ENCODE measurements at regions not wholly inside any gene's neighbourhood (a gene's known extent, or its start where the extent isn't known, plus 50 kb on each side); places are given as distances from the start of the nearest gene placed in this dataset.

DNA sequence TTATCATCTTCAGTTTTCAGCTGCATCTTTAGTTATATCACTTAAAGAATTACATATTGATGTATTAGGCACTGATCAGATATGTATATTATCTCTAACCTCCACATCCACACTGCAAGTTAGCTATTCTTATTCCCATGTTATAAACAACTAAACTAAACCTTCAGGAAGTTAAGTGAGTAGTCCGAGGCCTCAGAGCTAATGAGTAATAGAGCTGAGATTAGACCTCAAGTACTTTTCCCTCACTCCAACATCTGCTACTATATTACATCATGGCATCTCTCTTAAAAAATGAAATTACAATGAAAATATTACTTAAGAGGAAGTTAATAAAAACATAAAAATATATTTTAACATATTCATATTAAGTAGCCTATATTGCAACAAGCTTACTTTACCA, 183.6 kb upstream of the MAP2 start:
- no peak overlapping the region for H3K4me3 Mint-ChIP-seq (ENCODE audit: unreplicated experiment)
- no peaks in the 10 kb centered on the region for H3K27me3 ChIP-seq (replicated peaks; ENCODE audit: control insufficient read depth, insufficient read depth, low read length)
- ChIA-PET POLR2A (no interaction called here), CTCF (interaction anchor here (0.6 kb wide), 1 partner anchor 364 kb away, joined by 3 read pairs; no protein-coding TSS in a partner anchor)
- no peaks in the 10 kb centered on the region for H3K36me3 ChIP-seq (ENCODE audit: control insufficient read depth, insufficient read depth, low read length)
- no peaks in the 10 kb centered on the region for H3K36me3 Mint-ChIP-seq (ENCODE audit: insufficient read depth, unreplicated experiment)
- no peaks in the 10 kb centered on the region for H3K4me1 ChIP-seq
- no peaks in the 10 kb centered on the region for H3K4me1 Mint-ChIP-seq (ENCODE audit: low read depth, unreplicated experiment)
- no peak for DNase-seq
- TF ChIP-seq, protein P1, sequence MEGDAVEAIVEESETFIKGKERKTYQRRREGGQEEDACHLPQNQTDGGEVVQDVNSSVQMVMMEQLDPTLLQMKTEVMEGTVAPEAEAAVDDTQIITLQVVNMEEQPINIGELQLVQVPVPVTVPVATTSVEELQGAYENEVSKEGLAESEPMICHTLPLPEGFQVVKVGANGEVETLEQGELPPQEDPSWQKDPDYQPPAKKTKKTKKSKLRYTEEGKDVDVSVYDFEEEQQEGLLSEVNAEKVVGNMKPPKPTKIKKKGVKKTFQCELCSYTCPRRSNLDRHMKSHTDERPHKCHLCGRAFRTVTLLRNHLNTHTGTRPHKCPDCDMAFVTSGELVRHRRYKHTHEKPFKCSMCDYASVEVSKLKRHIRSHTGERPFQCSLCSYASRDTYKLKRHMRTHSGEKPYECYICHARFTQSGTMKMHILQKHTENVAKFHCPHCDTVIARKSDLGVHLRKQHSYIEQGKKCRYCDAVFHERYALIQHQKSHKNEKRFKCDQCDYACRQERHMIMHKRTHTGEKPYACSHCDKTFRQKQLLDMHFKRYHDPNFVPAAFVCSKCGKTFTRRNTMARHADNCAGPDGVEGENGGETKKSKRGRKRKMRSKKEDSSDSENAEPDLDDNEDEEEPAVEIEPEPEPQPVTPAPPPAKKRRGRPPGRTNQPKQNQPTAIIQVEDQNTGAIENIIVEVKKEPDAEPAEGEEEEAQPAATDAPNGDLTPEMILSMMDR (IDR thresholded peaks at IDR 0.05; ENCODE audit: insufficient read depth in 1 of 2, low read depth in 1 of 2, low read length in 1 of 2, severe bottlenecking in 1 of 2, unreplicated experiment in 1 of 2), result no peak
- no TSS peak for BruUV-seq (replicated peaks)
- no peak overlapping the region for H3K27ac Mint-ChIP-seq (ENCODE audit: unreplicated experiment)
- H3K4me3 ChIP-seq (ENCODE audit: low read depth, low read length), result no peak overlapping the region
- H3K9me3 Mint-ChIP-seq (ENCODE audit: unreplicated experiment), result no peaks in the 10 kb centered on the region
- H3K9me3 ChIP-seq, result no peaks in the 10 kb centered on the region
- intact Hi-C loops (cut with micrococcal nuclease; ENCODE audit: unreplicated experiment), result no loop called here
- peaks cover 4% of the 10 kb centered on the region for H3K27me3 Mint-ChIP-seq (ENCODE audit: insufficient read depth, unreplicated experiment)

DNA sequence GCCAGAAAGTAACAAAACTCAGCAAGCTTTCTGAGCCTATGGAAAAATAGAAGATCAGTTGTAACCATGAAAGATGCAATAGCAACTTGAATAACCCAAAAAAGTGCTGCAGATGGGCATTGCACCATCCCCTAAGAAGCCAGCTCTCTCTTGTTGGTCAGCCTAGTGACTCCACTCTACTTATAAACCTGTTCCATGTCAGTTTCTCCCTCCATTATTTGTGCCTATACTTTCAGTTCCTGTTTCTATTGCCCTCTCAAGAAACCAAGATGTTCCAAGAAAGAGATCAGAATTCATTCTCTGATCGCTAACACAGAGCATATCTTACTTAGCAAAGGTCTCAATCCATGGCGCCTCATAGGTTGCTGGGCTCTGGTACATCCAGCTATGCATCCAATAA, 170.3 kb upstream of the MAP2 start:
- ChIA-PET POLR2A (no interaction called here), CTCF (no interaction called here)
- Mint-ChIP-seq H3K27ac (ENCODE audit: unreplicated experiment) (no peak overlapping the region), H3K4me3 (ENCODE audit: unreplicated experiment) (no peak overlapping the region), H3K9me3 (ENCODE audit: unreplicated experiment) (no peaks in the 10 kb centered on the region), H3K27me3 (ENCODE audit: insufficient read depth, unreplicated experiment) (no peaks in the 10 kb centered on the region), H3K36me3 (ENCODE audit: insufficient read depth, unreplicated experiment) (no peaks in the 10 kb centered on the region), H3K4me1 (ENCODE audit: low read depth, unreplicated experiment) (no peaks in the 10 kb centered on the region)
- DNase-seq, result no peak
- Histone ChIP-seq H3K36me3 (ENCODE audit: control insufficient read depth, insufficient read depth, low read length) (no peaks in the 10 kb centered on the region), H3K9me3 (no peaks in the 10 kb centered on the region; the same call in 1 of the 2 replicates), H3K4me1 (no peaks in the 10 kb centered on the region), H3K4me3 (ENCODE audit: low read depth, low read length) (no peak overlapping the region), H3K27me3 (replicated peaks; ENCODE audit: control insufficient read depth, insufficient read depth, low read length) (no peaks in the 10 kb centered on the region)
- intact Hi-C loops (cut with micrococcal nuclease; ENCODE audit: unreplicated experiment), result no loop called here
- TF ChIP-seq, protein P1 (IDR thresholded peaks at IDR 0.05; ENCODE audit: insufficient read depth in 1 of 2, low read depth in 1 of 2, low read length in 1 of 2, severe bottlenecking in 1 of 2, unreplicated experiment in 1 of 2), result no peak
- no TSS peak for BruUV-seq (replicated peaks)

DNA sequence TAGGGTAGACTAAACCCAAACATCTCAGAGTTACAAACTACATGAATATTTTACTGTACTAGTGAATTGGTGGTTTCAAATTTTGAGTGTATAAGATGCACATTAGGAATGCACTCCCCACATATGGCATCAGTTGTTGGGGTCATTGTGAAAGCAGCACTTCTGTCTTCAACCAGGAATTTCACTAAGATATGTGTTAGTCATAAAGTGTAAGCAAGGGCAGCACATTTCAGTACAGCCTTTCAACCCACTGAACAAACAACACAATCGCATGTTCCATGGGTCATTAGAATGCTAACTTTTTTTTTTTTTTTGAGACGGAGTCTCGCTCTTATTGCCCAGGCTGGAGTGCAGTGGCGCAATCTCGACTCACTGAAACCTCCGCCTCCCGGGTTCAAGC, 164.1 kb upstream of the MAP2 start:
- Mint-ChIP-seq H3K27me3 (ENCODE audit: insufficient read depth, unreplicated experiment) (no peaks in the 10 kb centered on the region), H3K9me3 (ENCODE audit: unreplicated experiment) (no peaks in the 10 kb centered on the region), H3K4me3 (ENCODE audit: unreplicated experiment) (no peak overlapping the region), H3K4me1 (ENCODE audit: low read depth, unreplicated experiment) (no peaks in the 10 kb centered on the region), H3K36me3 (ENCODE audit: insufficient read depth, unreplicated experiment) (no peaks in the 10 kb centered on the region), H3K27ac (ENCODE audit: unreplicated experiment) (no peak overlapping the region)
- TF ChIP-seq, protein P1 (IDR thresholded peaks at IDR 0.05; ENCODE audit: insufficient read depth in 1 of 2, low read depth in 1 of 2, low read length in 1 of 2, severe bottlenecking in 1 of 2, unreplicated experiment in 1 of 2), result no peak
- no peaks in the 10 kb centered on the region for H3K4me1 ChIP-seq
- no peak overlapping the region for H3K4me3 ChIP-seq (ENCODE audit: low read depth, low read length)
- no peaks in the 10 kb centered on the region for H3K27me3 ChIP-seq (replicated peaks; ENCODE audit: control insufficient read depth, insufficient read depth, low read length)
- no peaks in the 10 kb centered on the region for H3K36me3 ChIP-seq (ENCODE audit: control insufficient read depth, insufficient read depth, low read length)
- no TSS peak for BruUV-seq (replicated peaks)
- no peak for DNase-seq
- H3K9me3 ChIP-seq, result no peaks in the 10 kb centered on the region; the same call in 1 of the 2 replicates
- POLR2A ChIA-PET, result no interaction called here
- intact Hi-C loops (cut with micrococcal nuclease; ENCODE audit: unreplicated experiment), result no loop called here
- CTCF ChIA-PET, result no interaction called here
